Testis (tissue), 2 donors: ENCODE measurements at regions not wholly inside any gene's neighbourhood (a gene's known extent, or its start where the extent isn't known, plus 50 kb on each side); places are given as distances from the start of the nearest gene placed in this dataset.

ENCODE experiments used
- POLR2A ChIP-seq: fragments of 450-650 bp; IDR thresholded peaks from one replicate; pipeline ENCODE4 v1.6.1; 2017; ENCODE audit warnings: antibody characterized with exemption, mild to moderate bottlenecking, moderate library complexity
- TF ChIP-seq, protein P1 (sequence below), 3 experiments: fragments of 450-650 bp in 2 of 3; fragments of 200-600 bp in 1 of 3; sonication (generic) in 1 of 3; IDR thresholded peaks; one replicate each; pipeline ENCODE4 v1.5.1; 2016 to 2019; ENCODE audit warnings: antibody characterized with exemption in 3 of 3, mild to moderate bottlenecking in 2 of 3, moderate library complexity in 1 of 3

DNA sequence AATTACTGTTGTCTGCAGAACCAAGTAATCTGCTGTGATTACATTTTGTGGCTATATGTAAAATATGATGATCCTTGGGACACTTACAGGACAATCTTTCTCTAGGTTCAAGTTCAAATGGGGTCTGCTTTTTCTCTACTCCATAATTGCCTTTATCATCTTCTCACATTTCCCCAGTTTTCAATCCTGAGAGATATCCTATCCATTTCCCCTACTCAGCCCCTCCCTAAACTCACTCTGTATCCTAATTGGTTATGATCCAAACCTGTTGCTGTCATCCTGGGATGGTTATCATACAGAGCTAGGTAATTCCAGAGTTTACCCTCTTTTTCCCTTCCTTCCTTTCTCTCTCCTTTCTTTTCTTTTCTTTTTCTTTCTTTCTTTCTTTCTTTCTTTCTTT lies 100.5 kb upstream of the ELAC2 start:
- TF ChIP-seq, protein P1, sequence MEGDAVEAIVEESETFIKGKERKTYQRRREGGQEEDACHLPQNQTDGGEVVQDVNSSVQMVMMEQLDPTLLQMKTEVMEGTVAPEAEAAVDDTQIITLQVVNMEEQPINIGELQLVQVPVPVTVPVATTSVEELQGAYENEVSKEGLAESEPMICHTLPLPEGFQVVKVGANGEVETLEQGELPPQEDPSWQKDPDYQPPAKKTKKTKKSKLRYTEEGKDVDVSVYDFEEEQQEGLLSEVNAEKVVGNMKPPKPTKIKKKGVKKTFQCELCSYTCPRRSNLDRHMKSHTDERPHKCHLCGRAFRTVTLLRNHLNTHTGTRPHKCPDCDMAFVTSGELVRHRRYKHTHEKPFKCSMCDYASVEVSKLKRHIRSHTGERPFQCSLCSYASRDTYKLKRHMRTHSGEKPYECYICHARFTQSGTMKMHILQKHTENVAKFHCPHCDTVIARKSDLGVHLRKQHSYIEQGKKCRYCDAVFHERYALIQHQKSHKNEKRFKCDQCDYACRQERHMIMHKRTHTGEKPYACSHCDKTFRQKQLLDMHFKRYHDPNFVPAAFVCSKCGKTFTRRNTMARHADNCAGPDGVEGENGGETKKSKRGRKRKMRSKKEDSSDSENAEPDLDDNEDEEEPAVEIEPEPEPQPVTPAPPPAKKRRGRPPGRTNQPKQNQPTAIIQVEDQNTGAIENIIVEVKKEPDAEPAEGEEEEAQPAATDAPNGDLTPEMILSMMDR (IDR thresholded peaks at IDR 0.05) = no peak
- TF ChIP-seq POLR2A = no peak
